Islet precursor cell (in vitro differentiated cells): ENCODE measurements at regions not wholly inside any gene's neighbourhood (a gene's known extent, or its start where the extent isn't known, plus 50 kb on each side); places are given as distances from the start of the nearest gene placed in this dataset.

Experiments
- DNase-seq: peaks from one replicate; pipeline ENCODE4 v3.0.0-alpha.2; 2018

DNA sequence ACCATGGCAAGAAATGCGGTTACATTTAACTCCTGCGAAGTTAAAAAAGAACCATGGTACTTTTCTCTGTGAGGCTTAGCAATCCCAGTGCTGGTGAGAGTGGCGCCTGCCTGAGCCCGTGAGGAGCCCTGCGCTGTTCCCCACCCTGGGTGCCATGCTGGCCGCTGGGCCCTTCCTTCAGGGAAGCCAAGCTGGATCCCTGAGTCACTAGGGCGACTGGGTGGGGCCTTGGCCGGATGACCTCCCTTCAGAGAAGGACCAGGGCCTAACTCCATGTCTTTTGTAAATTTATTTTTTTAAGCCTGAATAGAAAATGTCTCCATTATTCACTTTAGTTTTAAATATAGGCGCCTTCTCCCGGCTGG, 209.1 kb downstream of the ERMARD start:
- DNase-seq, result no peak

DNA sequence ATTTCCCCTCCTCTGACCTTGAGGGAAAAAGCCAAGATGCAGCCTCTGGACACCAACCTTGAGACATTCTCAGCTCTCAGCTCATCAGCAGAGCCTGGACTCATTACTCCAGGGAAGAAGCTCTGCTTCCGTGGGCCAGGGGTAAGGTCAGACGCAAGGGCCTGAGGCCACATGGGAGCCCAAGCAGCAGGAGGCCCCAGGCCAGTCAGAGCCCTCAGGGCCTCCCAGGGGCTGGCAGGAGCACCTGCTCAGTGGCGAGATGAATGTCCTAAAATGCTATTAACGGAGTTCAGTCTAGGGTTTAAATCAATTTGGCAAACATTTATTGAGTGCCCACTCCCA, 208.6 kb downstream of the ERMARD start:
- no peak for DNase-seq

DNA sequence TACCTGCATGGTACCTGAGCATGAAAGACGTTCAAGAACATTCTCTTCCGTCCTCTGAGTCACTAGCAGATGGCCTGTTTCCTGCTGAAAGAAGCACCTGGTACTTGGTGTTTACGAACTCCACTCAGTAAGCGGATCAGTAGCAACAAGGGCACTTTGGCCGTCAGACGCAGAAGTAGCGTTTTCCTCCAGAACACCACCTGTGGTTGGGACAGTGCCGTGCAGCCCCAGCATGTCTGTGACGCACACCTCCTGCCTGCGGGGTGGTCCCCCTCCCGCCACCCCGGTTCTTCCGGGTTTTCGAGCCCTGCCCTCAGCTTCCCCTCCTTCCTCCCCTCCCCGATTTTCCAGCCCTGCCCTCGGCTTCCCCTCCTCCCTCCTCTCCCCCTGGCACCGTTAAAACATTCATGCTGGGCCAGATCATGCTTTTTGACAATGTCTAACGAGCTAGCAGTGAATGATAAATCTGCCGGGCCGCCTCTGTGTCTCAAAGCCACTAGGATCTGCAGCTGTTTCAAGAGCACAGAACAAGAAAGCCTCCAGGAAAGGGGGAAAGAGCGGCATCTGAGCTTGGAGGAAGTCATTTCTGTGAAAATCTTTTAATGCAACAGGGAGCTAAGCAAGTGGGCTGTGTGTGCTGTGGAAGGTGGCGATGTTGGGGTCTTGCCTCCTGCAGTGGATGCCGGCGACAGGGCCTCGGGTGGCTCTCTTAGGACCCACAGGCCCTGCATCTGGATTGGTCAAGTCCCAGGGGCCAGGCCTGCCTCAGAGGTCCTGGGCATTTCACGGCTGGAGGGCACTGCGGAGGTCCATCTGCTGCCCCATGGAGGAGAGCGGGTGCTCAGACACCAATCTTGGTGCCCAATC, 207.9 kb downstream of the ERMARD start:
- no peak for DNase-seq

DNA sequence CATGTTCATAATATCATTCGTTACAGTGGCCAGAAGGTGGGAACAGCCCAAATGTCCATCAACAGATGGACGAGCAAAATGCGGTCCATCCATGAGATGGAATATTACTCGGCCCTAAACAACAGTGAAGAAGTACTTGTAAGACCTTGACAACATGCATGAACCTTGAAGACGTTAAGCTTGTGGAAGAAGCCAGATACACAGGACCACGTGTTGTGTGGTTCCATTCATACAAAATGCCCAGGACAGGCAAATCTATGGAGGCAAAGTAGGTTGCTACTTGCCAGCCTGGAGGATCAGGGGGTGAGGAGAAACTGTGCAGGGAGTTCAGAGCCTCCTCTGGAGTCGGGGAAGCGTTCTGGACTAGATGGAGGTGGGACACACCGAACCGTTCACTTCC, 207.1 kb downstream of the ERMARD start:
- DNase-seq, result no peak

DNA sequence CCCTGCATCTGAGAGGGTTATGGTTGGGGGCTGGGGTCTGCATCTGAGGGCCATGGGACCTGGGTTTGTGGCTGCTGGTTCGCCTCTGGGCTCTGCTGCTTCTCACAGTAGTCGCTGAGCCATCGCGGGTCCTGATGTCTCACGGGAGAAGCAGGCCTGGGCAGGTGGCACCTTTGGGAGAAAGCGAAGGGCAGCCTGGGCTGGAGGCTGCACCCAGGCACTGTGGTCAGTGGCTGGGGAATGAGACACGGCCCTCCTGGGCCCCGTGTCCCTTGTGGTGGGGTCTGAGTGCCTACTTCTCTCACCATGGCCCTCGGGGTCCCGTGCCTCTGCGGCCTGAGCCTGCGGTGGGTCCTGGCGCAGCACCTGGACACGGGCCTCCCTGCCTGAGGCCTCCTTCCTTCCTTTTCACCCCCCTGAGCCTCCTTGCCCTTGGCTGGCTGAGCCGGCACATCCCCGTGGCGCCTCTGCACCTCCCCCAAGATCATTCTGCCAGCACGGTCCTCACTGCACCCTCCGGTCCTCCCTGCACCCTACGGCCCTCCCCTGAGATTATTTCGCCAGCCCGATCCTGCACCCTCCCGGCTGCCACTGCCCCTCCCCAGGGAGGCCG, 206.0 kb downstream of the ERMARD start:
- DNase-seq, result no peak

DNA sequence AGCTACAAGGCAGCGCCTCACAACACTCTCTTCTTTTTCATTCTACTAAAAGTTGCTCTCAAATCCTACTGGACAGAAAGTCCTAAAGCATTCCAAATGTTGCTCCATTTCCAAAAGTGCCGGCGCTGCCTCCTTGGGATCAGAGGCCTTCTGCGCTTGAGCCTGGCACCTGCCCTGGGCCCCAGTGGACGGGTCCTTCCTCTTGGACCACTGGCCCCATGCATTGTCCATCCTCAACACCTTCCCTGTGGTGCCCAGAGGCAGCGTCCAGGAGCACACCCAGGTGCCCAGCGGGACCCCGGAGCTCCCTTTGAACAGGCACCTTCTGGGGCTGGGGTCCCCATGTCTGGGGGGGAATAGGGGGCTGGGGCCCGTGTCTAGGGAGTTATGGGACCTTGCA, 205.2 kb downstream of the ERMARD start:
- no peak for DNase-seq

DNA sequence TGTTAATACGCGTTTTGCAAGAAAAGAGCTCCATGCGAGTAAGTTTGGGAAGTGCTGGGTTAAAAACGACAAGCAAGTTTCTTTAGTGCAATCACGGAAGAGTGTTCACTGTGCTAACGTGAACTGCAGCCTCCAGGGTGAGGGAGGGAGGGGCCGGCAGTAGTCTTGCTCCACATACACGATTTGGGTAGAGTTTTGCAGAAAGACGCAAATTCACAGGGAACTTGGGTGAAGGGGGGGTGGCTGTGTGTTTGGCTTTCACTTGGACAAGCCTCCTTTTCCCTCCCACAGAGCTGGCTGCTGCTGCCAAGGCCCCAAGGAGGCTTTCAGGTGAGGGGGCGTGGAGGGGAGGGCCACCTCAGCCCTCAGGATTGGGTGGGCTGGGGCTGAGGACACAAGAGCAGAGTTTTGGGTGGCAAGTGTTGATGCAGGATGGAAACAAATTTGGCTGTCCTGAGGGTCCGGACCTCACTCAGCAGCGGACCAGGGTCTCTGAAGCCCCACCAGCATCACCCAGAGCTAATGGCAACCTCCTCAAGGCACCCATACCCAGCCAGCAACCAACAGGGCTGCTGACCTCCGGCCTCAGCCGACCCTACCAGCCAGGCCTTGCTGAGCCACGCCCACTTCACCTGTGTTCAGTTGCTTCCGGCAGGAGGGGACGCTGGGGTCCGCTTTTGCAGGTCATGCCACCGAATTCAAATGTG, 204.5 kb downstream of the ERMARD start:
- DNase-seq, result no peak

DNA sequence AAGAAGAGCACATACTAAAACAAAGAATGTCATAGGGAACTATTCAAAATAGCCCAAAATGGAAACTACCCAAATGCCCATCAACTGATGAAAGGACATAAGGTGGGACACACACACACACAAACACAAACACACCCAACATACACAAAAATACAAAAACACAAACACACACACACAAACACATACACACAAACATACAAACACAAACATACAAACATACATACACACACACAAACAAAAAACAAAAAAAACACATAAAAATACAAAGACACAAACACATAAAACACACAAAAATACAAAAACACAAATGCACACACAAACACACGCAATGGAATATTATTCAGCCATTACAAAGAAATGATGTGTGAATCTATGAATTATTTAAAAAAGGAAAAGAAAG, 203.6 kb downstream of the ERMARD start:
- no peak for DNase-seq

DNA sequence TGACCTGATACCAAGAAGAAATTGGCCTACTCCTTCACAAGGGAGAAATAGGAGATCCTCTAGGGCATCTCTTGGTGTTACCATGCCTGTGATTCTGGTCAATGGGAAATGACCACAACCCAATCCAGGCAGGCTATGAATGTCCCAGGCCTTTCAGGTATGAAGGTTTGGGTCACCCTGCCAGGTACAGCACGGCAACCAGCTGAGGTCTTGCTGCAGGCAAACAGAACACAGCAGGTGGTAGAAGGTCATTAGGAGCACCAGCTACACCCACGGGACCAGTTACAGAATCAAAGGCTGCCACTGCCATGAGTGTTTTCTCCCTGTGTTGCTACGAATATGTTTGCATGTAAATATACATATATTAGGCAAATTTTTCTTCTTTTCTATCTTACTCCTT, 202.3 kb downstream of the ERMARD start:
- DNase-seq, result no peak

DNA sequence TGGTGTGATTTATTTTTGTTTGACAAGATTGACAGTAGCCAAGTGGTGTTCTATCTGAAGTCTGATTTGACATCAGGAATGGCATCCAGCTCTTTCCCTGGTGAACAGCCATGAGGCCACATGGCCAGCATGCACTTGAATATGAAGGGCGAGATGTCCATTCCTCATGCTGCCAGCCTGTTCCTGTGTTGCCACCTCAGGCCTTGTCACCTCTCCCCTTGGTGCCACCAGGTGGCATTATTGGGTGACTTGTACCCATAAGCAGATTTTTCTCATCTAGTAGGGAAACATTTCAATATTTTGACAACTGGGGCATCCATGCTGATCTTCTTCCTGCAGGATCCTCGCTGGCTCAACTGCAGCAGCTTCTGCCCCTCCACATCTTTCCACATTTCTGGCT, 199.1 kb downstream of the ERMARD start:
- no peak for DNase-seq

DNA sequence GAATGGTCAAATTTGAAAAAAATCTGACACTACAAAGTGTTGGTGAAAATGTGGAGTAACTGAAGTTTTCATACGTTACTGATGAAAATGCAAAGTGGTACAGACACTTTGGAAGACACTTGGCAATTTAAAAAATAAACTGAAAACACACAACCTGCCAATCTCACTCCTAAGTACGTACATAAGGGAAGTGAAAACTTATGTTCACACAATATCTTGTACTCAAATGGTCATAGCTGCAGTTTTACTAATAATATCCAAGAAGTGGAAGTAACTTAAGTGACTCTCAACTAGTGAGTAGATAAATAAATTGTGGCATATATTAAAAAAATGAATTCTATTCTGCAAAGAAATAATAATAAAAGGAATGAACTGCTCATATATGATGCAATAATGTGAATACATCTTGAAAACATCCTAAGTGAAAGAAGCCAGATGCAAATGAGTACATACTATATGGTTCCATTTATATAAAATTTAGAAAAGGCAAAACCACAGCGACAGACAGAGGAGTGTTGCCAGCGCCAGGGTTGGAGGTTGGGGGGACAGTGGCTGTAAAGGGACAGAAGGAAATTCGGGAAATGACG, 198.2 kb downstream of the ERMARD start:
- DNase-seq, result no peak

DNA sequence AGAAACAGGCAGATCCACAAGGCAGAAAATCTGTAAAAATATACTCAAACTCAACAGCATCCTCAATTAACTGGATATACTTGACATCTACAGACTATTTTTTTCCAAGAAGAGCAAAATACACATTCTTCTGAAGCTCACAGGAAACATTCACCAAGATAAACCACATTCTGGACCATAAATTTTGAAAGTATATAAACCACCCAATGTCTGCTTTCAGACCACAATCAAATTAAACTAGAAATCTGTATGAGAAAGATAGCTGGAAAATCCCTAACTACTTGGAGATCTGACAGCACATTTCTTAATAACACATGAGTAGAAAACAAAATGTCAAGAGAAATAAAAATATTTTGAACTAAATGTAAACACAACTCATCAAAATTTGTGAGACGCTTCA, 195.5 kb downstream of the ERMARD start:
- no peak for DNase-seq

DNA sequence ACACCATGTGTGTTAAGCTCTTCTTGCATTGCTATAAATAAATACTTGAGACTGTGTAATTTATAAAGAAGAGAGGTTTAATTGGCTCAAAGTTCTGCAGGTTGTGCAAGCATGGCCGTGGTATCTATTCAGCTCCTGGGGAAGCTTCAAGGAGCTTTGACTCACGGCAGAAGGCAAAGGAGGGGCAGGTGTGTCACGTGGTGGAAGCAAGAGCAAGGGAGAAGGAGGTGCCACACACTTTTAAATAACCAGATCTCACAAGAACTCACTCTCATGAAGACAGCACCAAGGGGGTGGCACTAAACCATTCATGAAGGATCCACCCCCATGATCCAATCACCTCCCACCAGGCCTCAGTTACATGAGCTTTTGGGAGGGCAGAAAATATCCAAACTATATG, 193.7 kb downstream of the ERMARD start:
- DNase-seq, result no peak

DNA sequence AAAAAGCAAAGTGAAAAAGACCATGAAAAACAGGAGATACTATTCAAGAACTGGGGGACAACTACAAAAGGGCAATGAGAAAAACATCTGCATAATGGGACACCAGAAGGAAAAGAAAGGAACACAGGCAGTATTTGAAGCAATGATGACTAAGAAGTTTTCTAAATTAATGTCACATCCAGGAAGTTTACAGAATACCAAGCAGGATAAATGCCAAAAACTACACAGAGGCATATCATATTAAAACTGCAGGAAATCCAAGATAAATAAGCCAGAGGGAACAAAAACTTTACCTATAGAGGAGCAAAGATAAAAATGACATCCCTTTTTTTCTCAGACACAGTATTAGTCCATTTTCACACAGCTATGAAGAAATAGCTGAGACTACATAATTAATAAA, 193.0 kb downstream of the ERMARD start:
- DNase-seq, result no peak

DNA sequence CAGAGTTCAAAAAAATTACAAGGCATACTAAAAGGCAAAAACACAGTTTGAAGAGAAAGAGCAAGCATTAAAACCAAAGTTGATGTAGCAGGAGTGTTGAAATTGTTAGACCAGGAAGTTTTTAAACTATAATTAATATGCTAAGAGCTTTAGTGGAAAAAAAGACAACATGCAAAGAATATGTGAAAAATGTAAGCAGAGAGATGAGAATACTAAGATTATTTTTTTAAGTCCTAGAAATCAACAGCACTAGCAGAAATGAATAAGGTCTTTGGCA, 192.6 kb downstream of the ERMARD start:
- DNase-seq, result no peak

DNA sequence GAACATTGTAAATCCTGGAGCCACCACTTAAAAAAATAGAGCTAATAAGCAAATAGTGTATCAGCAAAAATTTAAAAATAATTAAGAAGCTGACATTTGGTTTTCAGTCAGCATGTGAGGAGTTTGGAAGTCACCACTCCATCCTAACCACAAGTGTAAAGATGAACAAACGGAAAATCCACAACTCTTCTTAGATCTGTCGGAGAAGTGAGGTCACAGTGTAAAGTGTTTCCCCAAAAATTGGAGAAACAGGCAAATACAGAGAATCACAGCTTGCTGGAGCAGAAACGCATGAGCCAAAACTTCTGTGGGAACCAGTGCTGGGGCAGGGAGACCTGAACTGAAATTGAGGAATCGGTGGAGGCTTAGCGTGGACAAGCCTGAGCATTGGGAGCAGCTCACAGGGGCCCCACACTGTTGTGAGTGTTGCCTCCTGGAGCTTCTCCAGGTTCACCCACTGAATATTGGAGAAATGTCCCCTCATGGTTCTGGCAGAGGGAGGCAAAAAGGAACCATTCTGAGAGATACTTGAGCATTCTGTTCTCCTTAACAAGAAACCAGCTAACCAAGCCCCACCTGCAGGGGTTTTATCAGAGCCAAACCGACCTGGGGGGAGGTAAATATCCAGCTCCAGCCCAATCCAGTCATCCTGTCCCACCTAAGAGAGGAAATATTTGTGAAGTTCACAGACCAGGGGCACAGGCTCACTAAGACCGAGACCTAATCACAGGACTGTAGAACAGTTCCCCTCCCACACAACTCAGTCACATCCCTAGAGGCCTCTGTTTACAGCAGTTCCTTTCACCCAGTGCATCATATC, 192.0 kb downstream of the ERMARD start:
- DNase-seq, result no peak

DNA sequence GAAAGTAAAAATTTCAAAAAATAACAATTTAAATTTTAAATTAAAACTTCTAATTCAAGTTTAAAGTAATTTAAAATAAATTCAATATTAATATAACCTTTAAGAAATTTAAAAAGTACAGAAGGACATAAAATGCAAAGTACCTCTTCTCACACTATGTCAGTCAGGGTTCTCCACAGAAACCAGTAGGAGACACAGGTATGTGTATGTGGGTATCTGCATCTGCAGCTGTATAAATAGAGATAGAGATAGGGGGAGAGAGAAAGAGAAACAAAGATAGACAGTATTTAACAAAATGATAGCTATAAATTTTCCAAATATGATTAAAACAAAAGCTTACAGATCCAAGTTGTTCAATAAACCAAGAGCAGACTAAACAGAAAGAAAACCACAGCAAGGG, 190.8 kb downstream of the ERMARD start:
- DNase-seq, result no peak

DNA sequence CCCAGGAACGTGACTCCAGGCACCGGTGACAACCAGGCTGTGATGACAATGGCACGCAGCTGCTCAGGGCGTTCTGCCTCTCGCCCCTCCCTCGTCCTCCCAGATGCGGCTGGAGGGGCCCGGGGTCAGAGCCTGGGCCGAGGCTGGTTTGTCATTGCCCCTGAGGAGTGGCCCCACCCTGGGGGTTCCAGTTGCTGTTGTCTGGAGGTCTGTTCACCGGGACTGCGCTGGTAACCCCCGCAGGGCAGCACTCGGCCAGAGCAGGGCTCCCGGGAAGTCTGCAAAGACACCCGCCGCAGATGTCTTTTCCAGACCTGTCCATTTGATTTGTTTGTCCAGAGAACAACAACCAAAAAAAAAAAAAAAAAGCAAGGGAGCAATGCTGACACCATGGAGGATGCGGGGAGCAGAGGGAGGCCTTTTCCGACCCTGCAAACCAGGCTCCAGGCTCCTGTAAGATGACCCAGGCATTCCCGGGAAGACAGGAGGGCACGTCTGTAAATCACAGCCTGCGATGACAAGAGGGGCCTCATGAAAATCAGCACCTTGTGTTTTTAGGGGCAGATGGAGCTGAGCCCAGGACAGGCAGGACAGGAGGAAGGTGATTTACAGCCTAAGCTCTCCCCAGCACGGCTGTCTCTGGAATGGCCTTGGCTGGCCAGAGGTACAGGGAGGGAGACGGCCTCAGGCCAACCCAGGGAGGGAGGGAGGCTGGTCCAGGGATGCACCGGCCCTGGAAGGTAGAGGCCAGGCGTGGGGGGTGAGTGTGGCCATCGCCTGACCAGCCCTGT, 189.3 kb downstream of the ERMARD start:
- peak; percentile 83 for DNase-seq

DNA sequence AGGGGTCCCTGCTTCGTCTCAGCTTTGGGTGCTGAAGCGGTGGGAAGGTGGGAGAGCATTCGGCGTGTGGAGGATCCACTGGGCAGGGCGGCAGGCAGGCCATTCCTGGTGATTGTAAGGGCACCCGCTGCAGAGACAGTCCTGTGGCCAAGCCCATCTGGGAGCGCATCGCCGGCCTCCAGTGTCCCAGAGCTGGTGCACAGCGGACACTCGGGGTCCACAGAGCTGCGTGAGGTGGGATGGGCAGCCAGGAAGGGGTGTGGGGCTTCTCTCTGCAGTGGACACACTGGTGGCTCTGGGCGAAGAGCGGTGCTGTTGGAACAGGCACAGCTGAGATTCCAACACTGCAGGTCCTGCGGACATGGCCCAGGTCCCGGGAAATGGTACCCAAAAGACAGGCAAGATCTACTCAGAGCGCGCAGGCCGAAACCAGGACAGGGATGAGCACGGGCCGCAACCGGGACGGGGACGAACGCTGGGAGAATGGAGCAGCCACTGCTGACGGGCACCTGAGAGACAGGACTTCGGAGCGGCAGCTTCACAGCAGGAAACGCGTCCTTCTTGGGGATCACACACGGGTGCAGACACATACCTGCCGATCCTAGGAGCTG, 188.2 kb downstream of the ERMARD start:
- DNase-seq, result peak; percentile 35

DNA sequence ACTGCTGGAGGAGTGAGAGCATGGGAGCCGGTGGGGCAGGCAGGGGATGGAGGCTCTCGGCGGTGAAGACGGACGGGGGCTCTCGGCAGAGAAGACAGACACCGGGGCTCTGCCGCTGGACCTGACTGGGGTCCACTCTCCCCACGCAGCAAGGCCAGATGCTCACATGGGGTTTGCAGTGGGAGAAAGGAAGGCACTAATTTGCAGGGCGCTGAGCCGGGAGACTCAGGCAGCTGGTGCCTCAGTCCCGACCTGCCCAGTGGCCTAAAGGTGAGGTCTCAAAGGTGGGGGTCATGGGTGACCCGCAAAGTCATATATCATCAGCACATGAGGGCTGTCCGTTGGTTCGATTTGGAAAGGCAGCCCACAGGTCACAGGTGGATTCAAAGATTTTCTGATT, 187.3 kb downstream of the ERMARD start:
- DNase-seq, result no peak

DNA sequence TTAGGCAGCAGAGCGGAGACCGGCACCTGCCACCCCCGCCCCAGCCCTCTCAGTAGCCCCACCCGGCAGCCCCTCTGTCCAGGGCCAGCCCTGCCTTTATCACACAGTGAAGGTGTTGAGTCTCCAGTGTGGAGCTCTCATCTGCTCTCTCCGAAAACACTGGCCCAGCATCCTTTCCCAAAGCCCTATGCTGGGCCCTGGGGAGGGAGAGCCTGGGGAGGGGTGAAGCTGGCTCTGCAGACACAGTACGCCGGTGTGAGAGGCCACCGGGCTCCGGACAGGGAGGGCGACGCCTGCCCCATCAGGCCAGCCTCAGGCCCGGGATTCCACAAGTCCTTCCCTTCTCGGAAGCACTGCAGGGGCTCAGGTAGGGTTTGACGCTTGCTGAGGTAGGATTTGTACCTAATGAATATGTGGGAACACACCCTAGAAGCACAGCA, 186.9 kb downstream of the ERMARD start:
- peak; percentile 45 for DNase-seq
